Left ventricle myocardium inferior (tissue), 1 donor: ENCODE measurements at regions not wholly inside any gene's neighbourhood (a gene's known extent, or its start where the extent isn't known, plus 50 kb on each side); places are given as distances from the start of the nearest gene placed in this dataset.
"Not testable (repeated sequence)": the region's sequence is repeated elsewhere in the genome, so short reads cannot be mapped to it uniquely, and the experiment has no call there.

Source experiments
- DNase-seq: peaks from one replicate; pipeline ENCODE4 v3.0.0-alpha.2; 2020
- H3K27ac ChIP-seq: fragments of 200-600 bp; replicated peaks from 2 replicates; pipeline ENCODE4 v1.8.0; 2021
- H3K27me3 ChIP-seq: fragments of 200-600 bp; 2 replicates; pipeline ENCODE4 v1.8.0; 2021; ENCODE audit warnings: low read depth
- H3K36me3 ChIP-seq: fragments of 200-600 bp; 2 replicates; pipeline ENCODE4 v1.8.0; 2021
- H3K4me1 ChIP-seq: fragments of 200-600 bp; 2 replicates; pipeline ENCODE4 v1.8.0; 2021
- H3K4me3 ChIP-seq: fragments of 200-600 bp; 2 replicates; pipeline ENCODE4 v1.8.0; 2021; ENCODE audit warnings: mild to moderate bottlenecking, moderate library complexity
- H3K9me3 ChIP-seq: fragments of 200-600 bp; replicated peaks from 2 replicates; pipeline ENCODE4 v1.8.0; 2021
- CTCF ChIP-seq: fragments of 200-600 bp; IDR thresholded peaks from 2 replicates; pipeline ENCODE4 v1.8.0; 2021; ENCODE audit warnings: antibody characterized with exemption, mild to moderate bottlenecking, borderline replicate concordance
- intact Hi-C: fragments of 100-400 bp; cut with micrococcal nuclease; formaldehyde crosslinking; loops from one replicate; pipeline ENCODE4 v1.11.0; 2022
- donor health status: DM: no; HTN: yes; CAD: no; lungs with severe emphysema.

- H3K4me1 ChIP-seq, H3K9me3 ChIP-seq, intact Hi-C loops, H3K36me3 ChIP-seq, DNase-seq, H3K27ac ChIP-seq, H3K4me3 ChIP-seq: not testable (repeated sequence)
- H3K27me3 ChIP-seq, result peaks cover 11% of the 10 kb centered on the region
These were observed 140.1 kb downstream of the ARRDC4 start for GRCh38 chr15:98100606-98101005.

- intact Hi-C loops, result no loop called here
- Histone ChIP-seq H3K27me3 (peaks cover 23% of the 10 kb centered on the region), H3K4me1 (no peaks in the 10 kb centered on the region), H3K9me3 (no peaks in the 10 kb centered on the region), H3K27ac (no peak overlapping the region), H3K36me3 (no peaks in the 10 kb centered on the region), H3K4me3 (no peak overlapping the region)
- no peak for DNase-seq
- no peak for TF ChIP-seq CTCF
These were observed 143.1 kb downstream of the ARRDC4 start for GRCh38 chr15:98103570-98103969.

- H3K27me3 ChIP-seq, result peaks cover 33% of the 10 kb centered on the region
- DNase-seq, H3K4me3 ChIP-seq, H3K4me1 ChIP-seq, H3K36me3 ChIP-seq, intact Hi-C loops, H3K9me3 ChIP-seq, H3K27ac ChIP-seq: not testable (repeated sequence)
These were observed 144.1 kb downstream of the ARRDC4 start for GRCh38 chr15:98104386-98105151.

GRCh38 chr15:98106615-98107194 is 146.2 kb downstream of the ARRDC4 start:
- H3K27ac ChIP-seq, H3K9me3 ChIP-seq, DNase-seq, intact Hi-C loops, H3K4me1 ChIP-seq, H3K36me3 ChIP-seq, H3K4me3 ChIP-seq: not testable (repeated sequence)
- H3K27me3 ChIP-seq, result peaks cover 43% of the 10 kb centered on the region

- Histone ChIP-seq H3K36me3 (no peaks in the 10 kb centered on the region), H3K4me3 (no peak overlapping the region), H3K4me1 (no peaks in the 10 kb centered on the region), H3K27me3 (peaks cover 33% of the 10 kb centered on the region), H3K27ac (no peak overlapping the region), H3K9me3 (peaks cover 3% of the 10 kb centered on the region)
- no peak for DNase-seq
- intact Hi-C loops, result no loop called here
- no peak for TF ChIP-seq CTCF
These were observed 151.3 kb downstream of the ARRDC4 start for GRCh38 chr15:98111806-98112205.

- no peak overlapping the region for H3K27ac ChIP-seq
- intact Hi-C loops, result no loop called here
- no peak for DNase-seq
- H3K27me3 ChIP-seq, result peaks cover 24% of the 10 kb centered on the region
- H3K36me3 ChIP-seq, result no peaks in the 10 kb centered on the region
- peaks cover 3% of the 10 kb centered on the region for H3K9me3 ChIP-seq
- H3K4me1 ChIP-seq, result no peaks in the 10 kb centered on the region
- H3K4me3 ChIP-seq, result no peak overlapping the region
- no peak for TF ChIP-seq CTCF
These were observed 152.8 kb downstream of the ARRDC4 start for GRCh38 chr15:98113327-98113726.

- Histone ChIP-seq H3K27ac (no peak overlapping the region), H3K4me1 (no peaks in the 10 kb centered on the region), H3K27me3 (peaks cover 20% of the 10 kb centered on the region), H3K36me3 (no peaks in the 10 kb centered on the region), H3K9me3 (peaks cover 3% of the 10 kb centered on the region), H3K4me3 (no peak overlapping the region)
- TF ChIP-seq CTCF, result no peak
- DNase-seq, result no peak
- intact Hi-C loops, result no loop called here
These were observed 160.1 kb downstream of the ARRDC4 start for GRCh38 chr15:98120561-98120960.
